GM12878 (cell line): ENCODE measurements at regions not wholly inside any gene's neighbourhood (a gene's known extent, or its start where the extent isn't known, plus 50 kb on each side); places are given as distances from the start of the nearest gene placed in this dataset.

Experiments used
- CBX3 ChIP-seq: fragments of 200-600 bp; sonication (generic); IDR thresholded peaks from 2 replicates; pipeline ENCODE4 v1.6.1; 2016; ENCODE audit warnings: low read depth, borderline replicate concordance
- CREM ChIP-seq: IDR thresholded peaks from 2 replicates; pipeline ENCODE4 v1.6.1; 2014; ENCODE audit warnings: antibody characterized with exemption, low read depth
- JUNB ChIP-seq: IDR thresholded peaks from 2 replicates; pipeline ENCODE4 v1.6.1; 2016; ENCODE audit warnings: antibody characterized with exemption, mild to moderate bottlenecking
- NBN ChIP-seq: fragments of 450-650 bp; IDR thresholded peaks from 2 replicates; pipeline ENCODE4 v1.6.1; 2016
- NFYB ChIP-seq: IDR thresholded peaks from 2 replicates; pipeline ENCODE4 v1.6.1; 2011; ENCODE audit warnings: low read depth, mild to moderate bottlenecking, low read length, improper control_type of control experiment, moderate library complexity; ENCODE audit not compliant: insufficient read depth
- STAT3 ChIP-seq: IDR thresholded peaks from 2 replicates; pipeline ENCODE4 v1.6.1; 2011; ENCODE audit warnings: low read depth, low read length, improper control_type of control experiment
- SUPT20H ChIP-seq: IDR thresholded peaks from 2 replicates; pipeline ENCODE4 v1.6.1; 2011; ENCODE audit warnings: low read depth, mild to moderate bottlenecking, low read length, moderate library complexity, borderline replicate concordance; ENCODE audit not compliant: control insufficient read depth
- WRNIP1 ChIP-seq: IDR thresholded peaks from 2 replicates; pipeline ENCODE4 v1.6.1; 2011; ENCODE audit warnings: low read depth, low read length, improper control_type of control experiment, borderline replicate concordance
- YY1 ChIP-seq: IDR thresholded peaks from 2 replicates; pipeline ENCODE4 v1.6.1; 2011; ENCODE audit warnings: low read depth, mild to moderate bottlenecking, low read length
- TF ChIP-seq, protein P1 (sequence below): IDR thresholded peaks from 2 replicates; pipeline ENCODE4 v1.6.1; 2011; ENCODE audit warnings: low read depth, low read length, improper control_type of control experiment, borderline replicate concordance
- TF ChIP-seq, protein P2 (sequence below): fragments of 450-650 bp; IDR thresholded peaks from 2 replicates; pipeline ENCODE4 v1.6.1; 2016; ENCODE audit warnings: mild to moderate bottlenecking
- TF ChIP-seq, protein P3 (sequence below): IDR thresholded peaks from 2 replicates; pipeline ENCODE4 v1.6.1; 2011; ENCODE audit warnings: low read depth, mild to moderate bottlenecking, low read length, moderate library complexity, borderline replicate concordance; ENCODE audit errors: extremely low read depth
- TF ChIP-seq, protein P4 (sequence below): fragments of 450-650 bp; formaldehyde crosslinking; IDR thresholded peaks from 2 replicates; pipeline ENCODE4 v1.4.0; 2020; ENCODE audit warnings: mild to moderate bottlenecking, moderate library complexity
- TF ChIP-seq, protein P5 (sequence below): IDR thresholded peaks from 2 replicates; pipeline ENCODE4 v1.6.1; 2011; ENCODE audit warnings: borderline replicate concordance, low read depth, mild to moderate bottlenecking, moderate library complexity, low read length; ENCODE audit not compliant: insufficient read depth, poor library complexity, severe bottlenecking
- TF ChIP-seq, protein P6 (sequence below): fragments of 150-350 bp; IDR thresholded peaks from 2 replicates; pipeline ENCODE4 v1.6.1; 2014; ENCODE audit warnings: mild to moderate bottlenecking, low read depth, low read length

DNA sequence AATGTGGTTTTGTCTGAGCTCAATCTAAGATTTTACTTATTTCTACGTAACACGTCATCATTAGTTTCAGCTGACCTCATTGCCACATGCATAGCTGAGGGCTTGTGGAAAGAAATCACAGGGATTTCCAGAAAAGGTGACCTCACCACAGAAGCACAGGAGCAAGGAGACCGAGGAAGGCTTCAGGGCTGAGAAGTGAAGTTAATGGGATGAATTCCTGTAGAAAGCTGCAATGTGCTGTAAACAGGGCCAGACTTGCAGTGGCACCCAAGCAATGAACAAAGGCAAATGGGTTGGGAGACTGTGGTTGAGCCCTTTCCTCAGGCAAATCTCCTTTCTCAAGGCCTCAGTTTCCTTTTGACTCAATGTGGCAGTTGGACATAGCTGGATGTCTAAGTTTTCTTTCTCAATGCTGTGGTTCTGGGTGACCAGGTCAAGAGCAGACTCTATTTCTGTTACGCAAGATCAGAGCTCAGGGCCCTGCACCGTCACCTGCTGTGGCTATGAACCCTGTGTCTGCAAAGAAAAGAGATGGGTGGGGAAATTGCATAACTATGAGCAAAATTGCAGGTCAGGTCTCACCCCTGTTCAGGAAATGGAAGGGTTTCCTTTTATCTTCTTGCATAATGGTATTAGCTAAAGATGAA is 252.2 kb upstream of the TBL1XR1 start (continued):
- TF ChIP-seq, protein P1, sequence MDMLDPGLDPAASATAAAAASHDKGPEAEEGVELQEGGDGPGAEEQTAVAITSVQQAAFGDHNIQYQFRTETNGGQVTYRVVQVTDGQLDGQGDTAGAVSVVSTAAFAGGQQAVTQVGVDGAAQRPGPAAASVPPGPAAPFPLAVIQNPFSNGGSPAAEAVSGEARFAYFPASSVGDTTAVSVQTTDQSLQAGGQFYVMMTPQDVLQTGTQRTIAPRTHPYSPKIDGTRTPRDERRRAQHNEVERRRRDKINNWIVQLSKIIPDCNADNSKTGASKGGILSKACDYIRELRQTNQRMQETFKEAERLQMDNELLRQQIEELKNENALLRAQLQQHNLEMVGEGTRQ: no peak
- TF ChIP-seq WRNIP1: no peak
- TF ChIP-seq, protein P2, sequence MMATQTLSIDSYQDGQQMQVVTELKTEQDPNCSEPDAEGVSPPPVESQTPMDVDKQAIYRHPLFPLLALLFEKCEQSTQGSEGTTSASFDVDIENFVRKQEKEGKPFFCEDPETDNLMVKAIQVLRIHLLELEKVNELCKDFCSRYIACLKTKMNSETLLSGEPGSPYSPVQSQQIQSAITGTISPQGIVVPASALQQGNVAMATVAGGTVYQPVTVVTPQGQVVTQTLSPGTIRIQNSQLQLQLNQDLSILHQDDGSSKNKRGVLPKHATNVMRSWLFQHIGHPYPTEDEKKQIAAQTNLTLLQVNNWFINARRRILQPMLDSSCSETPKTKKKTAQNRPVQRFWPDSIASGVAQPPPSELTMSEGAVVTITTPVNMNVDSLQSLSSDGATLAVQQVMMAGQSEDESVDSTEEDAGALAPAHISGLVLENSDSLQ: no peak
- TF ChIP-seq SUPT20H: no peak
- TF ChIP-seq, protein P3, sequence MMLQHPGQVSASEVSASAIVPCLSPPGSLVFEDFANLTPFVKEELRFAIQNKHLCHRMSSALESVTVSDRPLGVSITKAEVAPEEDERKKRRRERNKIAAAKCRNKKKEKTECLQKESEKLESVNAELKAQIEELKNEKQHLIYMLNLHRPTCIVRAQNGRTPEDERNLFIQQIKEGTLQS: no peak
- TF ChIP-seq, protein P4, sequence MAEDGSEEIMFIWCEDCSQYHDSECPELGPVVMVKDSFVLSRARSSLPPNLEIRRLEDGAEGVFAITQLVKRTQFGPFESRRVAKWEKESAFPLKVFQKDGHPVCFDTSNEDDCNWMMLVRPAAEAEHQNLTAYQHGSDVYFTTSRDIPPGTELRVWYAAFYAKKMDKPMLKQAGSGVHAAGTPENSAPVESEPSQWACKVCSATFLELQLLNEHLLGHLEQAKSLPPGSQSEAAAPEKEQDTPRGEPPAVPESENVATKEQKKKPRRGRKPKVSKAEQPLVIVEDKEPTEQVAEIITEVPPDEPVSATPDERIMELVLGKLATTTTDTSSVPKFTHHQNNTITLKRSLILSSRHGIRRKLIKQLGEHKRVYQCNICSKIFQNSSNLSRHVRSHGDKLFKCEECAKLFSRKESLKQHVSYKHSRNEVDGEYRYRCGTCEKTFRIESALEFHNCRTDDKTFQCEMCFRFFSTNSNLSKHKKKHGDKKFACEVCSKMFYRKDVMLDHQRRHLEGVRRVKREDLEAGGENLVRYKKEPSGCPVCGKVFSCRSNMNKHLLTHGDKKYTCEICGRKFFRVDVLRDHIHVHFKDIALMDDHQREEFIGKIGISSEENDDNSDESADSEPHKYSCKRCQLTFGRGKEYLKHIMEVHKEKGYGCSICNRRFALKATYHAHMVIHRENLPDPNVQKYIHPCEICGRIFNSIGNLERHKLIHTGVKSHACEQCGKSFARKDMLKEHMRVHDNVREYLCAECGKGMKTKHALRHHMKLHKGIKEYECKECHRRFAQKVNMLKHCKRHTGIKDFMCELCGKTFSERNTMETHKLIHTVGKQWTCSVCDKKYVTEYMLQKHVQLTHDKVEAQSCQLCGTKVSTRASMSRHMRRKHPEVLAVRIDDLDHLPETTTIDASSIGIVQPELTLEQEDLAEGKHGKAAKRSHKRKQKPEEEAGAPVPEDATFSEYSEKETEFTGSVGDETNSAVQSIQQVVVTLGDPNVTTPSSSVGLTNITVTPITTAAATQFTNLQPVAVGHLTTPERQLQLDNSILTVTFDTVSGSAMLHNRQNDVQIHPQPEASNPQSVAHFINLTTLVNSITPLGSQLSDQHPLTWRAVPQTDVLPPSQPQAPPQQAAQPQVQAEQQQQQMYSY (CRISPR knock-in tag): no peak
- no peak for TF ChIP-seq YY1
- TF ChIP-seq STAT3: no peak
- no peak for TF ChIP-seq NFYB
- TF ChIP-seq CBX3: no peak
- TF ChIP-seq, protein P5, sequence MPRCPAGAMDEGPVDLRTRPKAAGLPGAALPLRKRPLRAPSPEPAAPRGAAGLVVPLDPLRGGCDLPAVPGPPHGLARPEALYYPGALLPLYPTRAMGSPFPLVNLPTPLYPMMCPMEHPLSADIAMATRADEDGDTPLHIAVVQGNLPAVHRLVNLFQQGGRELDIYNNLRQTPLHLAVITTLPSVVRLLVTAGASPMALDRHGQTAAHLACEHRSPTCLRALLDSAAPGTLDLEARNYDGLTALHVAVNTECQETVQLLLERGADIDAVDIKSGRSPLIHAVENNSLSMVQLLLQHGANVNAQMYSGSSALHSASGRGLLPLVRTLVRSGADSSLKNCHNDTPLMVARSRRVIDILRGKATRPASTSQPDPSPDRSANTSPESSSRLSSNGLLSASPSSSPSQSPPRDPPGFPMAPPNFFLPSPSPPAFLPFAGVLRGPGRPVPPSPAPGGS: no peak
- TF ChIP-seq NBN: no peak
- TF ChIP-seq JUNB: peak; percentile 79
- TF ChIP-seq, protein P6, sequence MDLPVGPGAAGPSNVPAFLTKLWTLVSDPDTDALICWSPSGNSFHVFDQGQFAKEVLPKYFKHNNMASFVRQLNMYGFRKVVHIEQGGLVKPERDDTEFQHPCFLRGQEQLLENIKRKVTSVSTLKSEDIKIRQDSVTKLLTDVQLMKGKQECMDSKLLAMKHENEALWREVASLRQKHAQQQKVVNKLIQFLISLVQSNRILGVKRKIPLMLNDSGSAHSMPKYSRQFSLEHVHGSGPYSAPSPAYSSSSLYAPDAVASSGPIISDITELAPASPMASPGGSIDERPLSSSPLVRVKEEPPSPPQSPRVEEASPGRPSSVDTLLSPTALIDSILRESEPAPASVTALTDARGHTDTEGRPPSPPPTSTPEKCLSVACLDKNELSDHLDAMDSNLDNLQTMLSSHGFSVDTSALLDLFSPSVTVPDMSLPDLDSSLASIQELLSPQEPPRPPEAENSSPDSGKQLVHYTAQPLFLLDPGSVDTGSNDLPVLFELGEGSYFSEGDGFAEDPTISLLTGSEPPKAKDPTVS: no peak
- no peak for TF ChIP-seq CREM
